NCI-H128 (cell line): ENCODE measurements at regions not wholly inside any gene's neighbourhood (a gene's known extent, or its start where the extent isn't known, plus 50 kb on each side); places are given as distances from the start of the nearest gene placed in this dataset.
A peak's percentile ranks its signal among the peaks of the same experiment; 100 is the strongest.
"Not testable (repeated sequence)": the region's sequence is repeated elsewhere in the genome, so short reads cannot be mapped to it uniquely, and the experiment has no call there.

Source experiments
- DNase-seq: peaks from one replicate; lab custom pipeline; 2025; ENCODE audit not compliant: unreplicated experiment; lab: John Stamatoyannopoulos, UW

GRCh38 chr6:86872810-86873209, 64.5 kb upstream of the HTR1E start:
- not testable (repeated sequence) for DNase-seq

DNA sequence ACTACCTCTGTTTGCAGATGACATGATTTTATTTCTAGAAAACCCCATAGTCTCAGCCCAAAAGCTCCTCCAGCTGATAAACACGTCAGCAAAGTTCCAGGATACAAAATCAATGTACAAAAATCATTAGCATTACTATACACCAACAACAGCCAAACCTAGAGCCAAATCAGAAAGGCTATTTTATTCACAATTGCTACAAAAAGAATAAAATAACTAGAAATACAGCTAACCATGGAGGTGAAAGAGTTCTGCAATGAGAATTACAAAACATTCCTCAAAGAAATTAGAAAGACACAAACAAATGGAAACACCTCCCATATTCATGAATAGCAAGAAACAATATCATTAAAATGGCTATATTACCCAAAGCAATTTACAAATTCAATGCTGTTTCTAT, 65.6 kb upstream of the HTR1E start:
- peak; percentile 84 for DNase-seq

- no peak for DNase-seq
Observed at GRCh38 chr6:86869500-86869899, 67.8 kb upstream of the HTR1E start.

DNA sequence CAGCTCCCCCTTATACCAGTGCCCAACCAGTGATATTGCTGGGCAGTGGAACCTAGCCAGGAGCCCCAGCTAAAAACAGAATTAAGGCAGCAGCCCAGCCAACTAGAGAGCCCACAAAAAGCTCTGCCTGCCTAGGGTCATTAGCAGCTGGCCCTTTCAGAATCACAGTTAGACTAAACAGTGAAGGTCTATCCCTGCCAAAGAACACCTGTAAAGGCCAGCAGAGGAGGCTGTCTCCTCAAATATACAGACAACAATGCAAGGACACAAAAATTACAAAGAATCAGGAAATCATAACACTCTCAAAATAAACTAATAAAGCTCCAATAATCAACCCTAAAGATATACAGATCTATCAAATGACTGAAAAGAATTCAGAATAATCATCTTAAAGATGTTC, 77.8 kb upstream of the HTR1E start:
- no peak for DNase-seq

- no peak for DNase-seq
Observed at GRCh38 chr6:86858970-86859369, 78.4 kb upstream of the HTR1E start.

DNA sequence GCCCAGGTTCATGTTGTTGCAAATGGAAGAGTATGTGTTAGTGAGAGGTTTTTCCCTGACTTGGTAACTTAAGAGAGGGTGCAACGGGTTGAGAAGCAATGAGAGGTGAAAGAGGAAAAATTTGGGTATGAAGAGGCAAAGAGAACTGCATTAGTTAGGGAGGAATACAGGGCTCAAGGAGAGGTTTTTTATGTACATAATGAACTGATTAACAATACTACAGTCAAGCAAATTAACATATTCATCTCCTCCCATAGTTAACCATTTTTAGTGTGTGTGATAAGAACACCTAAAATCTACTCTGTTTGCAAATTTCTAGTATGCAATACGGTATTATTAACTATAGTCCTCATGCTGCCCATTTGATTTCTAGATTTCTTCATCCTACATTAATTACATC, 79.5 kb upstream of the HTR1E start:
- DNase-seq, result no peak

DNA sequence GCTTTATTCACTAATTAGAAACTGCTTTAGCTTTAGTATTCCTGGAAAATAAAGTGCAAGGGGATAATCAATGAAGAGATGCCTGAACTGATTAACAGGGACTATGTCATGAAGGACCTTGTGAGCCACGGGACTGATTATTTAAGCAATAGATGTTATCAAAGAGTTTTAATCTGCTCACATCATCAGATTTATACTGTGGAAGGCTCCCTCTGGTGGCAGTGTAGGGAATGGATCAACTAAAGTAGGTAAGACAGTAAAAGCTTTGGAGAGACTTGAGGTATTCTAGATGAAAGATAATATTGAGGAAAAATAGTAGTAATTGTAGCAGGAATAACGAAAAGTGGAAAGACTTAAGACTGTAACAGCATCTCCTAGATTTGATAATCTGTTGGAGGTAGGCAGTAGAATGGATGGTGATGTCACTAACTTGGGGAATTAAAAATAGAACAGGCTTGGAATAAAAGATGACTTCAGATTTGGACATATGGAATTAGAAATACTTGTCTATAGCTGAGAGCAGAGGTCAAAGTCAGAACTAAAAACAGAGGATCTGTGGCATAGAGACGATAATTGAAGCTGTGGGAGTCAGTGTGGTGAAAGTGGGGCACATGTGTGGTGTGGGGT, 80.3 kb upstream of the HTR1E start:
- peak; percentile 20 for DNase-seq

- no peak for DNase-seq
Observed at GRCh38 chr6:86856379-86856778, 80.9 kb upstream of the HTR1E start.

DNA sequence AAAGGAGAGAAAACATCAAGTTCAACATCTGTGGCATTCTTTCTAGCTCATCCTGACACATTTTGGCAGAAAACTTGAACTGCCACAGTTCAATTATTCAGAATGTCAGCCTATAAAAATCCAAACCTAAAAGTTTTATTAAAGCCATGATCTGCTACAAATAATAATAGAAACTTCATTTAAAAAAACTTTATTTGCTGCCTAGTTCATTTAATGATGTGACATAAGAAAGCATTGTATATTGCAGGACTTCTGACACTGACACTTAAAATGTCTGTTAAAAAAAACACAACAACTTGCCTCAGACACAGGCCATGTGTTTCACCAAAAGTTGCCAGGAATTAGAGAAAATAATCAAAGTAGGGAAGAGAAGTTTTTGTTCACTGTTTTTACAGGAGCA, 88.3 kb upstream of the HTR1E start:
- no peak for DNase-seq

- no peak for DNase-seq
Observed at GRCh38 chr6:86832686-86833085, 104.6 kb upstream of the HTR1E start.

- DNase-seq, result no peak
Observed at GRCh38 chr6:86825436-86825835, 111.9 kb upstream of the HTR1E start.

GRCh38 chr6:86822747-86823146, 114.6 kb upstream of the HTR1E start:
- no peak for DNase-seq

- no peak for DNase-seq
Observed at GRCh38 chr6:86820750-86821149, 116.6 kb upstream of the HTR1E start.

DNA sequence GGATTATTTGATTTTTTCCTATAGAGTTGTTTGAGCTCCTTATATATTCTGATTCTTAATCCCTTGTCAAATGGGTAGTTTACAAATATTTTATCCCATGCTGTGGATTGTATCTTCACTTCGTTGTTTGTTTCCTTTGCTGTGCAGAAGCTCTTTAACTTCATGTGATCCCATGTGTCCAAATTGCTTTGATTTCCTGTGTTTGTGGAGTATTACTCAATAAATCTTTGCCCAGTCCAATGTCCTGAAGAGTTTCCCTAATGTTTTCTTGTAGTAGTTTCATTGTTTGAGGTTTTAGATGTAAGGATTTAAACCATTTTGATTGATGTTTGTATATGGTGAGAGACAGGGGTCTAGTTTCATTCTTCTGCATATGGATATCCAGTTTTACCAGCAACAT, 143.7 kb upstream of the HTR1E start:
- no peak for DNase-seq

DNA sequence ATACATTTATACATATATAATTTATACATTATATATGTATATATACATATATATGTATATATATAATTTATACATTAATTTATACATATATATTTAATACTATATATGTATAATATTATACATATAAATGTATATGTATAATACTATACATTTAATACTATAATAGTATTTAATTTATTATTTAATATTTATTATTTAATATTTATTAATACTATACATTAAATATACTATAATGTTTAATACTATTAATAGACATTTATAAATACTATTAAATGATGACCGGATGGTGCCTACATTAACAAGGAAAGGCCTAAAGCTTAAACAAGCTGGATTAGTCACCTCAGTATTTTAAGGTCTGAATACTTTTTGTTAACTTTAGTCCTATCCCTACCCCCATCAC, 145.9 kb upstream of the HTR1E start:
- no peak for DNase-seq

DNA sequence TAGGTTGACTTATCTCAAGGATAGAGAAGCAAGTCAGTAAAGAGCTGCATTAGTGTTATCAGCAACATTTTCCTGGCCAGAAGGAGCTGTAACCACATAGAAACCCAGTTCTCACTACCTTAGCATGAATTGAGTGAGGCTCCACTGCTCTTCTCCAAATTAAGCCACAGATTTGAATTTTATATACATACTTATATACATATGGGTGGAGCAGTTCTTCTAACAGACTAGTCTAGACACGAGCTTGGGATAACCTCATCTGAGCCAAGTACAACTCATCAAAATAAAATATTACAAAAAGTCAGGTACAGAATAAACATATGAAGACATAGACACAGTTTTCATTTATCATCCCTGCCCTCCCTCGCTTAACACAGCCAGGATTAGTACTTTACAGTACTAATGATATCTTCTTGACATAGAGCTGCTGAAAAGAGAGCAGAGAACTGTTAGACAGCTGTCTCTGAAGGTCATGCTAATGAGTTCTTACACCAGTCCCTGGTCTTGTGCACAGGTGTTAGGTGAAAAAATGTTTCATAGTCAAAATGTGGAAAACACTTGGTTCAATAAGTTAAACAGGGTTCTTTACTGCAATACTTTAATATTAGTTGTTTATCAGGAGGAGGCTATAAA, 147.4 kb upstream of the HTR1E start:
- no peak for DNase-seq

DNA sequence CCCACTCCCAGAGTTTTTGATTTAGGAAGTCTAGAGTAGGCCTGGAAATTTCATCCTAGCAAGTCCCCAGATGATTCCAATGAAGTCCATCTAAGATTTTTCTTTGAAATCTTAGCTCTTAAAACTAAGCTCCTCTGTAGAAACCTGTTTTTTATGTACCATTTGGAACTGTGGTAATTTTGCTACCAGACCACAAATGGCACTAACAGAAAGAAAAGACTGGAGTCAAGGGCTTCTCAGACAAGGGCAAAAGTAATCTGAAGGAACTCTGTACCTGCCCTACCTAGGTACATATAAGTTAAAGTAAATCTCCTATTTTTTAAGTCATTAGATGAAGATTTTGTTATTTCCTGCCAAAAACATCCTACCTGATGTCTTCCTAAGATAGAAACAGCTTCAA, 155.0 kb upstream of the HTR1E start:
- DNase-seq, result no peak

DNA sequence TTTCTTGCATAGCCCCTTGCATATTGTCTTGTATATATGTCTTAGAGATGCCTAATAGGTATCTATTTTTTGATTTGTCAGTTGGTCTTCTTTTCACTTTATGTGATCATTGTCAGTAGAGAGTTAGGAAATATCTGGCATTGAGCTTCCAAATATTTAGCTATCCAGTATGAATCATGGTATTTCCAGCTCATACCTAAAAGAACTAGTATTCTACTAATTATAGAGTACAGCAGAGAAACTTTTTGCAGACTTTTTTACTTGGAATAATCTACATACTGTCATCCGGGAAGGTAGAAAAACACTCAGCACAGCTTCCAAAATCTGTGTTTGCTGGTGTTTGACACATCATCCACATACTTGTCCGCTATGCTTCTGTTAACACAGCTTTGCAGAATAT, 156.4 kb upstream of the HTR1E start:
- no peak for DNase-seq

GRCh38 chr6:86775893-86776292, 161.4 kb upstream of the HTR1E start:
- no peak for DNase-seq

DNA sequence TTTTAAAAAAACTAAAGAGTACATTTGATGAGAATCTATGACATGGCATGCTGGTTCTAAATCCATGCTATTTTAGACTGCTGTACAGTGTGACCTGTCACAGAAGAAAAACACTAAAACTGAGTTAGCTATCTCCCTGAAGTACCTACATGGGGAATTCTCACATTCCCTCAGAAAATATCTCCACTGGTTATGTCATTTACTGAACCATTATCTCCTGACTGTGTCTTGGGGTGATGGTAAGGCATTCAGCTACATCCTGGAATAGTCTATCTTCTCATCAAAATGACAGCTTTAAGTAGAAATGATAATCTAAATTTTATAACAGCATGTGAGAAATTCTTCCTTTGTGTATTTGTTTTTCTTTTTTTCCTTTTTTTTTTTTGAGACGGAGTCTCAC, 172.1 kb upstream of the HTR1E start:
- DNase-seq, result no peak

DNA sequence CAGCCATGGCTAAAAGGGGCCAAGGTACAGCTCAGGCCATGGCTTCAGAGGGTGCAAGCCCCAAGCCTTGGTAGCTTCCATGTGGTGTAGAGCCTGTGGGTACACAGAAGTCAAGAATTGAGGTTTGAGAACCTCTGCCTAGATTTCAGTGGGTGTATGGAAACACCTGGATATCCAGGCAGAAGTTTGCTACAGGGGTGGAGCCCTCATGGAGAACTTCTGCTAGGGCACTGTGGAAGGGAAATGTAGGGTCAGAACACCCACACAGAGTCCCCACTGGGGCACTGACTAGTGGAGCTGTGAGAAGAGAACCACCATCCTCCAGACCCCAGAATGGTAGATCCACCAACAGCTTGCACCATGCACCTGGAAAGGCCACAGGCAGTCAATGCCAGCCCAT, 177.4 kb upstream of the HTR1E start:
- DNase-seq, result not testable (repeated sequence)

DNA sequence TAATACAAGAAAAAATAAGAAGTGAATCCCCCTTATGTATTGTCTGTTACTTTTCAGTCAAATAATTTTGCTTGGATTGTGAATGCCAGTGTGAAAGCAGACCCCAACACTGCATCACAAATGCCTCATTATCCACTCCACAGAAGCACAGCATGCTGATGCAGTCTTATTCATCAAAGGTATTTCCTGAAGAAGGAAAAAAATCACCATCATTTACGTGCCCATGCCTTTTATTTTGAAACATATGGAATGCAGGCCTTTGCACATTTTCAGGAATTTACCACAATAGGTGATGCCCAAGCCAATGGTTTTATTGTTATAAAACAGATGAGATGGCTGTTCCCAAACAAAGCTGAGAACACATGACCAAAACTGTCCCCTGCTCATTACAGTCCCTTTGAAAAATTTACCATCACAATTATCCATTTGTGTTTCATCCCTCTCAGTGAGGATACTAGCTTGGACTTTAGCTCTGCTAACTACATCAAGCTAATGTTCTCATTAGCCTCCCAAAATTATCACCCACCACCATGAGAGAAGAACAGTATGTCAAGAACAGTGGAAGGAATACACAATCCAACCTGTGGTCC, 180.6 kb upstream of the HTR1E start:
- DNase-seq, result no peak

- no peak for DNase-seq
Observed at GRCh38 chr6:86744048-86744447, 193.3 kb upstream of the HTR1E start.
